ENCODE measurements at regions not wholly inside any gene's neighbourhood (a gene's known extent, or its start where the extent isn't known, plus 50 kb on each side); places are given as distances from the start of the nearest gene placed in this dataset.
"Not testable (repeated sequence)": the region's sequence is repeated elsewhere in the genome, so short reads cannot be mapped to it uniquely, and the experiment has no call there.

GRCh38 chr5:60463179-60463868 lies 236.6 kb downstream of the DEPDC1B start:
- Mint-ChIP-seq H3K36me3 (no peaks in the 10 kb centered on the region), H3K27me3 (peaks cover 0 to 5% (median 1%) of the 10 kb centered on the region in 5 donors), H3K4me1 (no peaks in the 10 kb centered on the region), H3K27ac (no peak overlapping the region), H3K9me3 (peaks cover 0 to 10% (median 2%) of the 10 kb centered on the region in 11 donors), H3K4me3 (no peak overlapping the region)
- H3K4me3 ChIP-seq (ENCODE audit: low read length), result no peak overlapping the region
- H3K36me3 ChIP-seq (ENCODE audit: control insufficient read depth in 2 of 3, insufficient read depth in 3 of 3, low read length in 3 of 3), result no peaks in the 10 kb centered on the region
- no peaks in the 10 kb centered on the region for H3K9me3 ChIP-seq (ENCODE audit: control insufficient read depth in 2 of 3, low read length in 3 of 3)
- DNase-seq (no peak), ATAC-seq (no peak)
- ChIA-PET CTCF (no interaction called here), POLR2A (no interaction called here)
- no peak overlapping the region for H3K27ac ChIP-seq (ENCODE audit: low read depth, low read length)
- intact Hi-C loops (cut with micrococcal nuclease), result no loop called here
- no peaks in the 10 kb centered on the region for H3K27me3 ChIP-seq (ENCODE audit: control insufficient read depth in 2 of 2, insufficient read depth in 2 of 2, low read length in 2 of 2)
- H3K4me1 ChIP-seq (ENCODE audit: control insufficient read depth in 2 of 2, insufficient read depth in 2 of 2, low read length in 2 of 2), result no peaks in the 10 kb centered on the region

- no peak for ATAC-seq
- H3K9me3 ChIP-seq (ENCODE audit: control insufficient read depth in 2 of 3, low read length in 3 of 3), result no peaks in the 10 kb centered on the region
- no peaks in the 10 kb centered on the region for H3K36me3 ChIP-seq (ENCODE audit: control insufficient read depth in 2 of 3, insufficient read depth in 3 of 3, low read length in 3 of 3)
- no peaks in the 10 kb centered on the region for H3K4me1 ChIP-seq (ENCODE audit: control insufficient read depth in 2 of 2, insufficient read depth in 2 of 2, low read length in 2 of 2)
- Mint-ChIP-seq H3K27ac (no peak overlapping the region), H3K36me3 (no peaks in the 10 kb centered on the region), H3K27me3 (peaks cover 0 to 5% (median 0%) of the 10 kb centered on the region in 5 donors), H3K4me1 (peaks cover 0 to 2% (median 0%) of the 10 kb centered on the region in 7 donors), H3K9me3 (peaks cover 0 to 13% (median 0%) of the 10 kb centered on the region in 11 donors), H3K4me3 (no peak overlapping the region)
- H3K4me3 ChIP-seq (ENCODE audit: low read length), result no peak overlapping the region
- intact Hi-C loops (cut with micrococcal nuclease), result no loop called here
- H3K27ac ChIP-seq (ENCODE audit: low read depth, low read length), result no peak overlapping the region
- no peak for DNase-seq
- POLR2A ChIA-PET, result no interaction called here
- CTCF ChIA-PET, result no interaction called here
- H3K27me3 ChIP-seq (ENCODE audit: control insufficient read depth in 2 of 2, insufficient read depth in 2 of 2, low read length in 2 of 2), result no peaks in the 10 kb centered on the region
These were observed 241.3 kb downstream of the DEPDC1B start for GRCh38 chr5:60458666-60459065.

- Mint-ChIP-seq H3K36me3 (no peaks in the 10 kb centered on the region), H3K4me1 (peaks cover 0 to 2% (median 0%) of the 10 kb centered on the region in 7 donors), H3K27me3 (peaks cover 0 to 4% (median 0%) of the 10 kb centered on the region in 5 donors), H3K9me3 (peaks cover 0 to 9% (median 0%) of the 10 kb centered on the region in 11 donors), H3K4me3 (no peak overlapping the region), H3K27ac (no peak overlapping the region)
- no peak for ATAC-seq
- H3K9me3 ChIP-seq (ENCODE audit: control insufficient read depth in 2 of 3, low read length in 3 of 3), result no peaks in the 10 kb centered on the region
- H3K4me1 ChIP-seq (ENCODE audit: control insufficient read depth in 2 of 2, insufficient read depth in 2 of 2, low read length in 2 of 2), result no peaks in the 10 kb centered on the region
- intact Hi-C loops (cut with micrococcal nuclease), result no loop called here
- DNase-seq, result no peak
- H3K36me3 ChIP-seq (ENCODE audit: control insufficient read depth in 2 of 3, insufficient read depth in 3 of 3, low read length in 3 of 3), result no peaks in the 10 kb centered on the region
- ChIA-PET POLR2A (no interaction called here), CTCF (no interaction called here)
- no peak overlapping the region for H3K4me3 ChIP-seq (ENCODE audit: low read length)
- no peaks in the 10 kb centered on the region for H3K27me3 ChIP-seq (ENCODE audit: control insufficient read depth in 2 of 2, insufficient read depth in 2 of 2, low read length in 2 of 2)
- H3K27ac ChIP-seq (ENCODE audit: low read depth, low read length), result no peak overlapping the region
These were observed 242.7 kb downstream of the DEPDC1B start for GRCh38 chr5:60457233-60457632.

DNA sequence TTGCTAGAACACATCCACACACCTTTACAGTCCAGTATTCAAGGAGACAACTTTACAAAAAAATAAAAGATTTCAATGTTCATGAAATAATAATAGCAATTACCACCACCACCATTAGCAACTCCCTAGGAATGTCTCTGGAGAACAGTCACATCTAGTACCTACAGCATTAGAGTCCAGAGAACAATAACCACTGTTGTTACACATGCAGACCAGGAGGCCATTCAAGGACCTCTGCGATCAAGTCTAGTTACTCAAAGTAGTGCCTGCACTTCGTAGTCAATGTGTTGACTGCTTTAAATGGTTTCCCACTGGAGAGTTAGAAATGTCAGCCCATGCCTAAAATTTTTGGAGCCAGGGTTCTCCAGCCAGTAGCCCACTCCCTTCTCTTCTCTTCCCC lies 244.4 kb downstream of the DEPDC1B start:
- ATAC-seq, result no peak
- DNase-seq, result no peak
- Histone ChIP-seq H3K4me3 (ENCODE audit: low read length) (no peak overlapping the region), H3K9me3 (ENCODE audit: control insufficient read depth in 2 of 3, low read length in 3 of 3) (no peaks in the 10 kb centered on the region), H3K27me3 (ENCODE audit: control insufficient read depth in 2 of 2, insufficient read depth in 2 of 2, low read length in 2 of 2) (no peaks in the 10 kb centered on the region), H3K4me1 (ENCODE audit: control insufficient read depth in 2 of 2, insufficient read depth in 2 of 2, low read length in 2 of 2) (no peaks in the 10 kb centered on the region), H3K27ac (ENCODE audit: low read depth, low read length) (no peak overlapping the region), H3K36me3 (ENCODE audit: control insufficient read depth in 2 of 3, insufficient read depth in 3 of 3, low read length in 3 of 3) (no peaks in the 10 kb centered on the region)
- no peak overlapping the region for H3K27ac Mint-ChIP-seq
- ChIA-PET CTCF (no interaction called here), POLR2A (no interaction called here)
- intact Hi-C loops (cut with micrococcal nuclease), result no loop called here
- peaks cover 0 to 2% (median 0%) of the 10 kb centered on the region in 7 donors for H3K4me1 Mint-ChIP-seq
- no peaks in the 10 kb centered on the region for H3K27me3 Mint-ChIP-seq
- peaks cover 0 to 9% (median 0%) of the 10 kb centered on the region in 11 donors for H3K9me3 Mint-ChIP-seq
- no peaks in the 10 kb centered on the region for H3K36me3 Mint-ChIP-seq
- no peak overlapping the region for H3K4me3 Mint-ChIP-seq

DNA sequence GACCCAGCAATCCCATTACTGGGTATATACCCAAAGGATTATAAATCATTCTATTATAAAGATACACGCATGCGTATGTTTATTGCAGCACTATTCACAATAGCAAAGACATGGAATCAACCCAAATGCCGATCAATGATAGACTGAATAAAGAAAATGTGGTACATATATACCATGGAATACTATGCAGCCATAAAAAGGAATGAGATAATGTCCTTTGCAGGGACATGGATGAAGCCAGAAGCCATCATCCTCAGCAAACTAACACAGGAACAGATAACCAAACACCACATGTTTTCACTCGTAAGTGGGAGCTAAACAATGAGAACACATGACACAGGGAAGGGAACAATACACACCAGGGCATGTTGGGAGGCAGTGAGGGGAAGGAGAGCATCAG lies 245.7 kb downstream of the DEPDC1B start:
- H3K36me3 ChIP-seq (ENCODE audit: control insufficient read depth in 2 of 3, insufficient read depth in 3 of 3, low read length in 3 of 3); intact Hi-C loops (cut with micrococcal nuclease); H3K27ac ChIP-seq (ENCODE audit: low read depth, low read length); H3K4me3 ChIP-seq (ENCODE audit: low read length); H3K9me3 Mint-ChIP-seq; ATAC-seq; H3K4me1 ChIP-seq (ENCODE audit: control insufficient read depth in 2 of 2, insufficient read depth in 2 of 2, low read length in 2 of 2); H3K4me1 Mint-ChIP-seq; H3K27me3 ChIP-seq (ENCODE audit: control insufficient read depth in 2 of 2, insufficient read depth in 2 of 2, low read length in 2 of 2); H3K4me3 Mint-ChIP-seq; H3K27ac Mint-ChIP-seq; H3K36me3 Mint-ChIP-seq; DNase-seq; H3K27me3 Mint-ChIP-seq; POLR2A ChIA-PET; H3K9me3 ChIP-seq (ENCODE audit: control insufficient read depth in 2 of 3, low read length in 3 of 3): not testable (repeated sequence)
- CTCF ChIA-PET, result interaction anchor here (0.6 kb wide), 1 partner anchor 19 kb away, joined by 3 read pairs; no protein-coding TSS in a partner anchor

DNA sequence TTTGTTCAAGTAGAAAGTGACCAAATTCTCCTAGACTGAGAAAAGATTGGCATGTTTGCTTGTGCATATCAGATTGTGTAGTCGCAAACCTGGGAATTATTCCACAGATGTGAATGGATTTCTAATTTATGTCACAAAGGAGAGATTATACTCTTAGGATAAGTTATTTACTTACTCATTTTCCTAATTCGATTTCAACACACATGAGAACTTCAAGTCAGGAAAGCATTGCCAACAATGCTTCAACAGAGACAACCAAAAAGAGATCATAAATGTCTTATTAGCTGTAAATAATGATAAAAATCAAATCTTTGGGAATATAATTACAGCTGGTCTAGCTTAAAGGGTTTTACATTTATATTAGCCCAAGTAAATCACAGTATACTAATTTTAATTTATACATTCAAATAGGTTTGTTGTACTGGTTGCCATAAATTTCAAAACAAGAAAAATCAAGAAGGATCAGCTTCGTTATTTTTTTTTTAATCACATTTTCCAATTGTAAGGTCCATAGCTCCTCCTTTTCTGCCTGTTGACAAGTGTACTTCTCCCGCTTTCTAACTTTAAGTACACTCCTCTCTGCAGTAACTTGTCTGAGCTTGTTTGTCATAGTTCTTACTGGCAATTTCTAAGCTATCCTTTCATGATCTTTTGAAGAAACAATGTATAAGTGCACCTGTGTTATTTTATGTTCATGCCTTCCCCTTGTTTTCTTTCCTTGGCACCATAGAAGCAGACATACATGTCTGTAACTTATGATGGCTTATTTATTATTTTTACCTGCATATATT lies 246.6 kb downstream of the DEPDC1B start:
- H3K27ac Mint-ChIP-seq, result no peak overlapping the region
- Histone ChIP-seq H3K36me3 (ENCODE audit: control insufficient read depth in 2 of 3, insufficient read depth in 3 of 3, low read length in 3 of 3) (no peaks in the 10 kb centered on the region), H3K4me3 (ENCODE audit: low read length) (no peak overlapping the region), H3K27me3 (ENCODE audit: control insufficient read depth in 2 of 2, insufficient read depth in 2 of 2, low read length in 2 of 2) (no peaks in the 10 kb centered on the region), H3K27ac (ENCODE audit: low read depth, low read length) (no peak overlapping the region), H3K9me3 (ENCODE audit: control insufficient read depth in 2 of 3, low read length in 3 of 3) (no peaks in the 10 kb centered on the region), H3K4me1 (ENCODE audit: control insufficient read depth in 2 of 2, insufficient read depth in 2 of 2, low read length in 2 of 2) (no peaks in the 10 kb centered on the region)
- CTCF ChIA-PET, result no interaction called here
- H3K9me3 Mint-ChIP-seq, result peaks cover 0 to 7% (median 0%) of the 10 kb centered on the region in 11 donors
- no peak for DNase-seq
- H3K27me3 Mint-ChIP-seq, result no peaks in the 10 kb centered on the region
- H3K4me3 Mint-ChIP-seq, result no peak overlapping the region
- ATAC-seq, result no peak
- H3K4me1 Mint-ChIP-seq, result peaks cover 0 to 2% (median 0%) of the 10 kb centered on the region in 7 donors
- POLR2A ChIA-PET, result no interaction called here
- H3K36me3 Mint-ChIP-seq, result no peaks in the 10 kb centered on the region
- intact Hi-C loops (cut with micrococcal nuclease), result no loop called here

- no peak overlapping the region for H3K27ac ChIP-seq (ENCODE audit: low read depth, low read length)
- intact Hi-C loops (cut with micrococcal nuclease), result no loop called here
- no peaks in the 10 kb centered on the region for H3K4me1 ChIP-seq (ENCODE audit: control insufficient read depth in 2 of 2, insufficient read depth in 2 of 2, low read length in 2 of 2)
- Mint-ChIP-seq H3K4me3 (no peak overlapping the region), H3K36me3 (no peaks in the 10 kb centered on the region), H3K4me1 (no peaks in the 10 kb centered on the region), H3K9me3 (peaks cover 0 to 8% (median 0%) of the 10 kb centered on the region in 11 donors), H3K27me3 (peaks cover 0 to 6% (median 0%) of the 10 kb centered on the region in 5 donors), H3K27ac (no peak overlapping the region)
- H3K9me3 ChIP-seq (ENCODE audit: control insufficient read depth in 2 of 3, low read length in 3 of 3), result no peaks in the 10 kb centered on the region
- DNase-seq (no peak), ATAC-seq (no peak)
- POLR2A ChIA-PET, result no interaction called here
- H3K4me3 ChIP-seq (ENCODE audit: low read length), result no peak overlapping the region
- no peaks in the 10 kb centered on the region for H3K36me3 ChIP-seq (ENCODE audit: control insufficient read depth in 2 of 3, insufficient read depth in 3 of 3, low read length in 3 of 3)
- CTCF ChIA-PET, result no interaction called here
- no peaks in the 10 kb centered on the region for H3K27me3 ChIP-seq (ENCODE audit: control insufficient read depth in 2 of 2, insufficient read depth in 2 of 2, low read length in 2 of 2)
These were observed 251.4 kb downstream of the DEPDC1B start for GRCh38 chr5:60448600-60448999.
